Astrocyte (in vitro differentiated cells and primary cell): ENCODE measurements at regions not wholly inside any gene's neighbourhood (a gene's known extent, or its start where the extent isn't known, plus 50 kb on each side); places are given as distances from the start of the nearest gene placed in this dataset.

ENCODE experiments used
- EZH2 ChIP-seq: IDR thresholded peaks from 2 replicates; pipeline ENCODE4 v1.6.1; 2012; ENCODE audit warnings: mild to moderate bottlenecking, low read length, inconsistent platforms; ENCODE audit not compliant: insufficient read depth
- TF ChIP-seq, protein P1 (sequence below): IDR thresholded peaks from 2 replicates; pipeline ENCODE4 v1.5.1; 2011; ENCODE audit warnings: low read depth, mild to moderate bottlenecking, inconsistent platforms, low read length, moderate library complexity; ENCODE audit not compliant: insufficient read depth

DNA sequence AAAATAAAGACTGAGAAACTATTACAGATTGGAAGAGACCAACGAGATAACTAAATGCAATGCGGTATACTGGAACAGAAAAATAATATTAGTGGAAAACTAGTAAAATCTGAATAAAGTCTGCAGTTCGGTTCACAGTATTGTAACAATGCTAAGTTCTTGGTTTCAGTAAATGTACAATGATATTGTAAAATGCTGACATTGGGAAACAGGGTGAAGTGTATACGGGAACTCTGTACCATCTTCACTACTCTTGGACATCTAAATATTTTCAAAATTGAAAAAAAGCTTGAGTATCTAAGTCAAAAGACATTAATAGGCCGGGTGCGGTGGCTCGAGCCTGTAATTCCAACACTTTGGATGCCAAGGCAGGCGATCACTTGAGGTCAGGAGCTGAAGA lies 120.9 kb upstream of the KCNMB2 start:
- TF ChIP-seq, protein P1, sequence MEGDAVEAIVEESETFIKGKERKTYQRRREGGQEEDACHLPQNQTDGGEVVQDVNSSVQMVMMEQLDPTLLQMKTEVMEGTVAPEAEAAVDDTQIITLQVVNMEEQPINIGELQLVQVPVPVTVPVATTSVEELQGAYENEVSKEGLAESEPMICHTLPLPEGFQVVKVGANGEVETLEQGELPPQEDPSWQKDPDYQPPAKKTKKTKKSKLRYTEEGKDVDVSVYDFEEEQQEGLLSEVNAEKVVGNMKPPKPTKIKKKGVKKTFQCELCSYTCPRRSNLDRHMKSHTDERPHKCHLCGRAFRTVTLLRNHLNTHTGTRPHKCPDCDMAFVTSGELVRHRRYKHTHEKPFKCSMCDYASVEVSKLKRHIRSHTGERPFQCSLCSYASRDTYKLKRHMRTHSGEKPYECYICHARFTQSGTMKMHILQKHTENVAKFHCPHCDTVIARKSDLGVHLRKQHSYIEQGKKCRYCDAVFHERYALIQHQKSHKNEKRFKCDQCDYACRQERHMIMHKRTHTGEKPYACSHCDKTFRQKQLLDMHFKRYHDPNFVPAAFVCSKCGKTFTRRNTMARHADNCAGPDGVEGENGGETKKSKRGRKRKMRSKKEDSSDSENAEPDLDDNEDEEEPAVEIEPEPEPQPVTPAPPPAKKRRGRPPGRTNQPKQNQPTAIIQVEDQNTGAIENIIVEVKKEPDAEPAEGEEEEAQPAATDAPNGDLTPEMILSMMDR = no peak
- no peak for TF ChIP-seq EZH2
